OCI-LY7 (cell line): ENCODE measurements at regions not wholly inside any gene's neighbourhood (a gene's known extent, or its start where the extent isn't known, plus 50 kb on each side); places are given as distances from the start of the nearest gene placed in this dataset.
"Not testable (repeated sequence)": the region's sequence is repeated elsewhere in the genome, so short reads cannot be mapped to it uniquely, and the experiment has no call there.

Source experiments
- BruUV-seq: library from RNA; stranded (reverse); fragments of 400-500 nt; replicated peaks from 2 replicates; lab custom pipeline; 2021; lab: Mats Ljungman, UMichigan
- CTCF ChIA-PET: fragments of 300-600 bp; sonication (Branson Sonifier 250); formaldehyde crosslinking; loops from one replicate; lab custom pipeline; 2022; ENCODE audit warnings: antibody characterized with exemption; ENCODE audit not compliant: unreplicated experiment; lab: Charles Lee
- POLR2A ChIA-PET: fragments of 300-600 bp; sonication (Branson Sonifier 250); formaldehyde crosslinking; loops from one replicate; lab custom pipeline; 2022; ENCODE audit warnings: antibody characterized with exemption; lab: Charles Lee
- DNase-seq: peaks from one replicate; pipeline ENCODE4 v3.0.0-alpha.2; 2015; ENCODE audit warnings: low spot score
- H2AFZ ChIP-seq: fragments of 200-600 bp; sonication (generic), shearing (Covaris generic); 2 replicates; pipeline ENCODE4 v1.6.1; 2014; ENCODE audit warnings: mild to moderate bottlenecking, antibody characterized with exemption, low read length, moderate library complexity
- H3K27ac ChIP-seq: fragments of 200-600 bp; sonication (generic); 2 replicates; pipeline ENCODE4 v1.5.1; 2014; ENCODE audit warnings: mixed run types, low read depth, mild to moderate bottlenecking, moderate library complexity, low read length, inconsistent platforms; ENCODE audit not compliant: poor library complexity, severe bottlenecking
- H3K36me3 ChIP-seq: fragments of 200-600 bp; sonication (generic); 2 replicates; pipeline ENCODE4 v1.6.1; 2014; ENCODE audit warnings: mild to moderate bottlenecking, antibody characterized with exemption, low read length, moderate library complexity, mixed read lengths; ENCODE audit not compliant: insufficient read depth
- H3K4me1 ChIP-seq: fragments of 200-600 bp; sonication (generic); 2 replicates; pipeline ENCODE4 v1.5.1; 2014; ENCODE audit warnings: mild to moderate bottlenecking, low read length; ENCODE audit not compliant: insufficient read depth, poor library complexity, severe bottlenecking
- H3K4me2 ChIP-seq: fragments of 200-600 bp; sonication (generic); 2 replicates; pipeline ENCODE4 v1.6.1; 2014; ENCODE audit warnings: mild to moderate bottlenecking, low read length
- H3K4me3 ChIP-seq: fragments of 200-600 bp; sonication (generic); 2 replicates; pipeline ENCODE4 v1.5.1; 2014; ENCODE audit warnings: mild to moderate bottlenecking, low read depth, low read length; ENCODE audit not compliant: poor library complexity, severe bottlenecking
- H3K79me2 ChIP-seq: fragments of 200-600 bp; sonication (generic); 2 replicates; pipeline ENCODE4 v1.6.1; 2016; ENCODE audit warnings: low read depth, mild to moderate bottlenecking, low read length, moderate library complexity, mixed read lengths; ENCODE audit not compliant: insufficient read depth
- H3K9me2 ChIP-seq: fragments of 200-600 bp; sonication (generic); 2 replicates; pipeline ENCODE4 v1.6.1; 2016; ENCODE audit warnings: mild to moderate bottlenecking, low read length, mixed read lengths; ENCODE audit not compliant: insufficient read depth
- H3K9me3 ChIP-seq: fragments of 200-600 bp; sonication (generic); 2 replicates; pipeline ENCODE4 v1.6.1; 2014; ENCODE audit warnings: mild to moderate bottlenecking, mixed run types, low read length, mixed read lengths
- H4K20me1 ChIP-seq: fragments of 200-600 bp; sonication (generic); 2 replicates; pipeline ENCODE4 v1.6.1; 2014; ENCODE audit warnings: mild to moderate bottlenecking, antibody characterized with exemption, low read length, moderate library complexity, mixed read lengths; ENCODE audit not compliant: insufficient read depth
- EZH2phosphoT487 ChIP-seq: fragments of 200-600 bp; sonication (generic); IDR thresholded peaks from 2 replicates; pipeline ENCODE4 v1.6.1; 2018; ENCODE audit warnings: low read depth, borderline replicate concordance, mild to moderate bottlenecking, mixed run types, antibody characterized with exemption, low read length, moderate library complexity, mixed read lengths
- intact Hi-C: fragments of 100-400 bp; cut with micrococcal nuclease; formaldehyde crosslinking; loops from one replicate; pipeline ENCODE4 v1.10.0; 2022; ENCODE audit not compliant: unreplicated experiment
- TF ChIP-seq, protein P1 (sequence below): fragments of 200-600 bp; sonication (generic); conservative IDR thresholded peaks from 2 replicates; pipeline ENCODE4 v1.5.1; 2014; ENCODE audit warnings: mild to moderate bottlenecking, antibody characterized with exemption, low read length, moderate library complexity, mixed read lengths

DNA sequence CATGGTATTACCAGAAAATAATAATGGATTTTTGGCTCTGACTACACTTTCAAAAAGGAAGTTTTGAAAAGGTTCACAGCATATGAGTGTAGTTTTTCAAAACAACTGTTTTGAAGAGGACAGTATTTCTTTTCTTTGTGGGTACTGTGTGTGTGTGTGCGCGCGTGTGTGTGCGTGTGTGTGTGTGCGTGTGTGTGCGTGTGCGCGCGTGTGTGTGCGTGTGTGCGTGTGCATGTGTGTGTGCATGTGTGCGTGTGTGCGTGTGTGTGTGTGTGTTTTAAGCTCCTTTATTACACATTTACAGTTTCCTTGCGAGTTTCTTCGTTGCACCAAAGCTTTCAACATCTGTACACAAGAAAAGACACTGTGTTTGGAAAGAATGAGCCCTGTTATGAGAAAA lies 755.4 kb downstream of the SH3BGRL start:
- POLR2A ChIA-PET, result no interaction called here

DNA sequence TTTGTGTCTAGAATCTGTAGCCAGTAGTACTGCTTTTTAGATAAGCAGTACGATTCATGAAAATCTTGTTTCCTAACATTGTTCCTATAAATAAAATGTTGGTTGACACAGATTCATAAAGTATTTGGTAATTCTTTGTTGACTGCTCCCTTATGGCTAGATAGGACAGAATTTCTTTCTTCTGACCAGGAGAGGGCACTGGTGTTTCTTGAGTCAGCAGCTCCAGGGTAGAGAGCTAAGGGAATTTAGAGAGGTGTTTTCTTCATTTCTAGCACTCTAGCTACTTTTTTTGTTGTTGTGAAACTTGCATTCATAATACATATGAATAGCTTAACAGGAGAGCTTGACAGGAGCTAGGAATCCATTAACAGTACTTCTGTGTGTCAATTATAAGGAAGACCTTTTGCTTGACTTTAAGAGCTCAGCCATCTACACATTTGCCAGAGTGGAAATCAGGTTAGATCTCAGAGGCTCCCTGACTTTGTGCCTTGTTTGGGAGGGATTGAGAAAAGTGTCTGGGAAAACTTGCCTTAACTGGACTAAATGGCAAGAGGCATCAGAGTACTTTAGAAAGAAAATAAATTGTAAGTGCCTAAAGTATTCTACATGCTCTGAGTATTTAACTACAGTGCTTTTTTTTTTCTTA lies 756.1 kb downstream of the SH3BGRL start:
- no peak for DNase-seq
- Histone ChIP-seq H3K9me3 (no peaks in the 10 kb centered on the region), H3K4me1 (no peaks in the 10 kb centered on the region), H3K27ac (no peak overlapping the region), H4K20me1 (no peaks in the 10 kb centered on the region), H3K36me3 (no peaks in the 10 kb centered on the region), H3K79me2 (no peaks in the 10 kb centered on the region), H3K9me2 (no peaks in the 10 kb centered on the region), H3K4me3 (no peak overlapping the region), H2AFZ (no peak overlapping the region), H3K4me2 (no peak overlapping the region)
- no peak for TF ChIP-seq EZH2phosphoT487
- TF ChIP-seq, protein P1, sequence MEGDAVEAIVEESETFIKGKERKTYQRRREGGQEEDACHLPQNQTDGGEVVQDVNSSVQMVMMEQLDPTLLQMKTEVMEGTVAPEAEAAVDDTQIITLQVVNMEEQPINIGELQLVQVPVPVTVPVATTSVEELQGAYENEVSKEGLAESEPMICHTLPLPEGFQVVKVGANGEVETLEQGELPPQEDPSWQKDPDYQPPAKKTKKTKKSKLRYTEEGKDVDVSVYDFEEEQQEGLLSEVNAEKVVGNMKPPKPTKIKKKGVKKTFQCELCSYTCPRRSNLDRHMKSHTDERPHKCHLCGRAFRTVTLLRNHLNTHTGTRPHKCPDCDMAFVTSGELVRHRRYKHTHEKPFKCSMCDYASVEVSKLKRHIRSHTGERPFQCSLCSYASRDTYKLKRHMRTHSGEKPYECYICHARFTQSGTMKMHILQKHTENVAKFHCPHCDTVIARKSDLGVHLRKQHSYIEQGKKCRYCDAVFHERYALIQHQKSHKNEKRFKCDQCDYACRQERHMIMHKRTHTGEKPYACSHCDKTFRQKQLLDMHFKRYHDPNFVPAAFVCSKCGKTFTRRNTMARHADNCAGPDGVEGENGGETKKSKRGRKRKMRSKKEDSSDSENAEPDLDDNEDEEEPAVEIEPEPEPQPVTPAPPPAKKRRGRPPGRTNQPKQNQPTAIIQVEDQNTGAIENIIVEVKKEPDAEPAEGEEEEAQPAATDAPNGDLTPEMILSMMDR, result peak; percentile 54
- ChIA-PET POLR2A (interaction anchor here (0.7 kb wide), 1 partner anchor 21 kb away, joined by 3 read pairs; no protein-coding TSS in a partner anchor), CTCF (no interaction called here)
- intact Hi-C loops, result no loop called here
- BruUV-seq, result no TSS peak

More for the DNA sequence above, 755.4 kb downstream of the SH3BGRL start:
- Histone ChIP-seq H3K27ac (no peak overlapping the region), H3K4me3 (no peak overlapping the region), H3K79me2 (no peaks in the 10 kb centered on the region), H3K4me1 (no peaks in the 10 kb centered on the region), H3K4me2 (no peak overlapping the region), H3K36me3 (no peaks in the 10 kb centered on the region), H3K9me3 (no peaks in the 10 kb centered on the region), H3K9me2 (no peaks in the 10 kb centered on the region), H2AFZ (no peak overlapping the region), H4K20me1 (no peaks in the 10 kb centered on the region)
- intact Hi-C loops, result no loop called here
- DNase-seq, result no peak
- CTCF ChIA-PET, result no interaction called here
- TF ChIP-seq, protein P1, result no peak
- TF ChIP-seq EZH2phosphoT487, result no peak
- BruUV-seq, result no TSS peak

DNA sequence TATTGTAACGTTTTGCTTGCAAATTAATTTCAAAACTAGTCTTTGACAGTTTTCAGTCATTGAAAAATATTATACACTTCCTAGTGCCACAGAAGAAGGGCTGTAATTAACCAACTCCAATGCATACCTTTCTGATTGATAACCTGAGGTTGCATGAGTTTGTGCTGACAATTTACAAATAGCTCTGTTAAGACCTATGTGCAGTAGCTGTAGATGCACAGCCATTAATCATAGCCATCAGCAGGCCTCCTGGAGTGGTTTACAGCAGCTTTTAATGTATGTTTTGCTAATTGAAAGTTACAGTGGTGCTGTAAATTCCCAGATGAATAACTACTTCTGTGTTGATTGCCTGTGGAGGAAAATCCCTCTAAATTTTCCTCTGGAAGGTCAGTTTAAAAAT lies 758.1 kb downstream of the SH3BGRL start:
- Histone ChIP-seq H3K9me3 (no peaks in the 10 kb centered on the region), H3K4me1 (no peaks in the 10 kb centered on the region), H3K4me2 (no peak overlapping the region), H2AFZ (no peak overlapping the region), H3K36me3 (no peaks in the 10 kb centered on the region), H3K9me2 (no peaks in the 10 kb centered on the region), H3K79me2 (no peaks in the 10 kb centered on the region), H3K4me3 (no peak overlapping the region), H4K20me1 (no peaks in the 10 kb centered on the region), H3K27ac (no peak overlapping the region)
- ChIA-PET POLR2A (no interaction called here), CTCF (no interaction called here)
- TF ChIP-seq, protein P1, result no peak
- DNase-seq, result no peak
- no TSS peak for BruUV-seq
- intact Hi-C loops, result no loop called here

DNA sequence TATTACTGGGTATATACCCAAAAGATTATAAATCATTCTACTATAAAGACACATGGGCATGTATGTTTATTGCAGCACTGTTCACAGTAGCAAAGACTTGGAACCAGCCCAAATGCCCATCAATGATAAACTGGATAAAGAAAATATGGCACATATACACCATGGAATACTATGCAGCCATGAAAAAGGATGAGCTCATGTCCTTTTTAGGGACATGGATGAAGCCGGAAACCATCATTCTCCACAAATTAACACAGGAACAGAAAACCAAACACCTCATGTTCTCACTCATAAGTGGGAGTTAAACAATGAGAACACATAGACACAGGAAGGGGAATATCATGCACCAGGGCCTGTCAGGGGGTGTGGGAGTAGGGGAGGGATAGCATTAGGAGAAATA lies 772.5 kb downstream of the SH3BGRL start:
- BruUV-seq, H3K79me2 ChIP-seq, H3K4me1 ChIP-seq, H2AFZ ChIP-seq, H3K27ac ChIP-seq, DNase-seq, intact Hi-C loops, H3K4me3 ChIP-seq, CTCF ChIA-PET, H3K9me2 ChIP-seq, H3K36me3 ChIP-seq, H3K9me3 ChIP-seq, H4K20me1 ChIP-seq, POLR2A ChIA-PET, H3K4me2 ChIP-seq: not testable (repeated sequence)
